ENCODE measurements at regions not wholly inside any gene's neighbourhood (a gene's known extent, or its start where the extent isn't known, plus 50 kb on each side); places are given as distances from the start of the nearest gene placed in this dataset.

GRCh38 chr18:37783771-37784170 lies 218.2 kb upstream of the CELF4 start:
- no peaks in the 10 kb centered on the region for H4K20me1 ChIP-seq (replicated peaks; ENCODE audit: control insufficient read depth, extremely low read depth, insufficient read depth, low read length)
- H3K9ac ChIP-seq (replicated peaks; ENCODE audit: extremely low read depth, insufficient read depth, low read length) = no peak overlapping the region
- H2AFZ ChIP-seq (ENCODE audit: low read depth, low read length) = no peak overlapping the region
- POLR2A ChIA-PET = no interaction called here
- BruUV-seq (replicated peaks) = no TSS peak
- FAIRE-seq (no peak), DNase-seq (ENCODE audit: low read depth, low spot score) (no peak)
- H3K9me1 ChIP-seq (replicated peaks; ENCODE audit: control insufficient read depth, extremely low read depth, insufficient read depth, low read length) = no peaks in the 10 kb centered on the region
- dilution Hi-C loops (cut with MboI; ENCODE audit: extremely low pct_ligation_motif_present, low sequenced_read_pairs) (no loop called here), intact Hi-C loops (cut with micrococcal nuclease) (no loop called here)
- no peak overlapping the region for H3K4me2 ChIP-seq (ENCODE audit: insufficient read depth, low read length)
- no peaks in the 10 kb centered on the region for H3K79me2 ChIP-seq (ENCODE audit: control insufficient read depth, insufficient read depth, low read length)
- H3K4me1 ChIP-seq (ENCODE audit: control insufficient read depth, extremely low read depth, insufficient read depth, low read length) = no peaks in the 10 kb centered on the region
- H3K27ac ChIP-seq (ENCODE audit: insufficient read depth, low read depth, low read length) = no peak overlapping the region
- H3K27me3 ChIP-seq (ENCODE audit: control insufficient read depth in 2 of 2, insufficient read depth in 2 of 2, low read length in 2 of 2) = no peaks in the 10 kb centered on the region
- H3K4me3 ChIP-seq (replicated peaks in 1 of 3; ENCODE audit: insufficient read depth in 1 of 3, low read depth in 1 of 3, low read length in 3 of 3) = no peak overlapping the region
- H3K36me3 ChIP-seq (ENCODE audit: control insufficient read depth in 2 of 2, extremely low read depth in 1 of 2, insufficient read depth in 2 of 2, low read length in 2 of 2) = no peaks in the 10 kb centered on the region
- CTCF ChIA-PET = no interaction called here
- TF ChIP-seq CTCF (IDR thresholded peaks at IDR 0.05; ENCODE audit: extremely low read depth in 1 of 2, insufficient read depth in 1 of 2, low read depth in 1 of 2, low read length in 2 of 2) (no peak), JUN (IDR thresholded peaks at IDR 0.05; ENCODE audit: borderline replicate concordance, insufficient read depth, insufficient read length, low read depth) (no peak), FOS (IDR thresholded peaks at IDR 0.05; ENCODE audit: borderline replicate concordance, insufficient read depth, low read length) (no peak), EZH2 (IDR thresholded peaks at IDR 0.05; ENCODE audit: borderline replicate concordance, low read depth, low read length, severe bottlenecking) (no peak), POLR2AphosphoS5 (IDR thresholded peaks at IDR 0.05; ENCODE audit: insufficient read depth, low read depth, low read length) (no peak), MYC (IDR thresholded peaks at IDR 0.05; ENCODE audit: low read depth, low read length) (no peak), POLR2A (IDR thresholded peaks at IDR 0.05; ENCODE audit: low read depth, low read length) (no peak), GATA2 (IDR thresholded peaks at IDR 0.05; ENCODE audit: insufficient read depth, insufficient read length, low read depth, low read length) (no peak), MAX (IDR thresholded peaks at IDR 0.05; ENCODE audit: insufficient read depth, insufficient read length) (no peak)
- no peaks in the 10 kb centered on the region for H3K9me3 ChIP-seq (replicated peaks; ENCODE audit: control insufficient read depth, insufficient read depth, low read length)

All from endothelial cell of umbilical vein (primary cell).